H1 (cell line): ENCODE measurements at regions not wholly inside any gene's neighbourhood (a gene's known extent, or its start where the extent isn't known, plus 50 kb on each side); places are given as distances from the start of the nearest gene placed in this dataset.

ENCODE experiments used
- BCL11A ChIP-seq, 2 experiments: IDR thresholded peaks; one replicate each; pipeline ENCODE4 v1.6.1; 2011; ENCODE audit warnings: low read depth in 2 of 2, low read length in 2 of 2, mild to moderate bottlenecking in 2 of 2
- SUZ12 ChIP-seq: fragments of 200-600 bp; sonication (generic); IDR thresholded peaks from 2 replicates; pipeline ENCODE4 v1.6.1; 2012; ENCODE audit warnings: mild to moderate bottlenecking, inconsistent platforms, low read length, moderate library complexity, mixed read lengths
- YY1 ChIP-seq: IDR thresholded peaks from 2 replicates; pipeline ENCODE4 v1.6.1; 2011; ENCODE audit warnings: low read depth, mild to moderate bottlenecking, low read length
- TF ChIP-seq, protein P1 (sequence below): IDR thresholded peaks from 2 replicates; pipeline ENCODE4 v1.6.1; 2011; ENCODE audit warnings: low read length, improper control_type of control experiment

DNA sequence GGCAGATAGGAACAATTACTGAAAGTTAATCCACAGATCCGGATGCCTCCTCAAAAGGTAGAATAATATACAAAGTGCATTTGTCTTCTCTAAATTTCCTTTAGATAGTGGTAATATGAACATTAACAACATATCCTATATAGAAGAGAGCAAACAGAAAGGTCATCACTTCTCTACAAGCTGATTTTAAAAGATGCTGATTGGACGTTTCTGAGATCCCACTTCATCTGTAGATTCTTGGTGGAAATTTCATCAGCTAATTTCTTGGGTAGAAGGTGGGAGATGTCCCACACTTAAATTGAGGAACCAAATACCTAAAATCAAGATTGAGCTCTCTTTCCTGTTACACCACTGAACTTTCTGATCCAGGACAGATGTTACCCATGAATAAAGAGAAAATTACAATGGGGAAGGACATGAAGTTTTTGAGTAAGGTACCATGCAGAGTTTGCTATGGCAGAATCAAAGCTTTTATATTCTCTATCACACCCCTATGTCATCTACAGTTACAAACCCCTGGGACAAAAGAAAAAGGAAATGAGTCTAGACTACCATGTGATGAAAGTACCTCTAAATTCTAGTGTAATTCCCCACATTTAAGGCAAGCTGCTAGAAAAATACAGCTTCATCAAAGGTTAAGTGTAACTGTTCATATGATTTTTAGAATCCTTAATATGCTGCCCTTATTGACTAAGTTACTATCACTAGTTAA, 189.2 kb upstream of the SETMAR start (continued):
- TF ChIP-seq, protein P1, sequence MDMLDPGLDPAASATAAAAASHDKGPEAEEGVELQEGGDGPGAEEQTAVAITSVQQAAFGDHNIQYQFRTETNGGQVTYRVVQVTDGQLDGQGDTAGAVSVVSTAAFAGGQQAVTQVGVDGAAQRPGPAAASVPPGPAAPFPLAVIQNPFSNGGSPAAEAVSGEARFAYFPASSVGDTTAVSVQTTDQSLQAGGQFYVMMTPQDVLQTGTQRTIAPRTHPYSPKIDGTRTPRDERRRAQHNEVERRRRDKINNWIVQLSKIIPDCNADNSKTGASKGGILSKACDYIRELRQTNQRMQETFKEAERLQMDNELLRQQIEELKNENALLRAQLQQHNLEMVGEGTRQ = no peak
- TF ChIP-seq SUZ12 (no peak), BCL11A (IDR thresholded peaks at IDR 0.05; ENCODE audit: low read depth in 2 of 2, low read length in 2 of 2) (no peak), YY1 (no peak)
